Loucy (cell line): ENCODE measurements at regions not wholly inside any gene's neighbourhood (a gene's known extent, or its start where the extent isn't known, plus 50 kb on each side); places are given as distances from the start of the nearest gene placed in this dataset.

ENCODE experiments used
- H2AFZ ChIP-seq: fragments of 200-600 bp; sonication (generic); 2 replicates; pipeline ENCODE4 v1.6.0; 2016; ENCODE audit warnings: antibody characterized with exemption, mild to moderate bottlenecking, low read length, moderate library complexity
- H3F3A ChIP-seq: fragments of 200-600 bp; 2 replicates; pipeline ENCODE4 v1.6.0; 2016; ENCODE audit warnings: antibody characterized with exemption, low read depth, mild to moderate bottlenecking
- H3K27me3 ChIP-seq: fragments of 200-600 bp; sonication (generic); 2 replicates; pipeline ENCODE4 v1.6.1; 2014; ENCODE audit warnings: low read length, mild to moderate bottlenecking; ENCODE audit not compliant: insufficient read depth, poor library complexity, severe bottlenecking
- H3K36me3 ChIP-seq: fragments of 200-600 bp; sonication (generic); 2 replicates; pipeline ENCODE4 v1.6.1; 2016; ENCODE audit warnings: low read length; ENCODE audit not compliant: insufficient read depth
- H3K4me1 ChIP-seq: fragments of 200-600 bp; sonication (generic); 2 replicates; pipeline ENCODE4 v1.5.1; 2014; ENCODE audit warnings: low read length, mild to moderate bottlenecking; ENCODE audit not compliant: insufficient read depth, poor library complexity, severe bottlenecking
- H3K4me2 ChIP-seq: fragments of 200-600 bp; sonication (generic); 2 replicates; pipeline ENCODE4 v1.6.0; 2014; ENCODE audit warnings: antibody characterized with exemption, low read length, low read depth, mild to moderate bottlenecking; ENCODE audit not compliant: poor library complexity, severe bottlenecking
- H3K4me3 ChIP-seq: fragments of 200-600 bp; sonication (generic); 2 replicates; pipeline ENCODE4 v1.5.1; 2014; ENCODE audit warnings: low read length, mild to moderate bottlenecking, mixed read lengths; ENCODE audit not compliant: poor library complexity, severe bottlenecking
- H3K79me2 ChIP-seq: fragments of 200-600 bp; sonication (generic); 2 replicates; pipeline ENCODE4 v1.6.1; 2014; ENCODE audit warnings: low read length; ENCODE audit not compliant: insufficient read depth
- H3K9ac ChIP-seq: fragments of 200-600 bp; sonication (generic); 2 replicates; pipeline ENCODE4 v1.6.0; 2014; ENCODE audit warnings: mild to moderate bottlenecking, low read depth, low read length, moderate library complexity; ENCODE audit not compliant: poor library complexity, severe bottlenecking
- H3K9me2 ChIP-seq: fragments of 200-600 bp; sonication (generic); replicated peaks from 2 replicates; pipeline ENCODE4 v1.6.1; 2016; ENCODE audit warnings: low read depth, low read length, mixed read lengths
- H3K9me3 ChIP-seq: fragments of 200-600 bp; sonication (generic); 2 replicates; pipeline ENCODE4 v1.6.1; 2014; ENCODE audit warnings: mild to moderate bottlenecking, antibody characterized with exemption, low read length, low read depth; ENCODE audit not compliant: insufficient read depth
- H4K20me1 ChIP-seq: fragments of 200-600 bp; sonication (generic); 2 replicates; pipeline ENCODE4 v1.6.0; 2014; ENCODE audit warnings: antibody characterized with exemption, low read length, mild to moderate bottlenecking; ENCODE audit not compliant: insufficient read depth, poor library complexity, severe bottlenecking
- CTCF ChIP-seq: fragments of 200-600 bp; sonication (generic); conservative IDR thresholded peaks from 2 replicates; pipeline ENCODE4 v1.5.1; 2014; ENCODE audit warnings: mild to moderate bottlenecking, antibody characterized with exemption, low read length
- EZH2phosphoT487 ChIP-seq: fragments of 200-600 bp; IDR thresholded peaks from 2 replicates; pipeline ENCODE4 v1.6.1; 2018; ENCODE audit warnings: antibody characterized with exemption, mild to moderate bottlenecking, moderate library complexity, borderline replicate concordance

GRCh38 chr2:131753640-131754561, 226.2 kb downstream of the CCDC74A start:
- no peak overlapping the region for H3K9ac ChIP-seq
- H3F3A ChIP-seq, result no peaks in the 10 kb centered on the region
- H3K4me2 ChIP-seq, result no peak overlapping the region
- H3K9me3 ChIP-seq, result no peaks in the 10 kb centered on the region; the same call in 1 of the 2 replicates
- H3K9me2 ChIP-seq, result no peaks in the 10 kb centered on the region
- no peaks in the 10 kb centered on the region for H4K20me1 ChIP-seq
- no peaks in the 10 kb centered on the region for H3K36me3 ChIP-seq
- no peak overlapping the region for H3K4me3 ChIP-seq
- no peaks in the 10 kb centered on the region for H3K79me2 ChIP-seq
- no peaks in the 10 kb centered on the region for H3K4me1 ChIP-seq
- no peak overlapping the region for H2AFZ ChIP-seq
- no peak for TF ChIP-seq CTCF
- TF ChIP-seq EZH2phosphoT487, result no peak
- H3K27me3 ChIP-seq, result no peaks in the 10 kb centered on the region

- H3K27me3 ChIP-seq, result no peaks in the 10 kb centered on the region
Observed at GRCh38 chr2:131754929-131755720, 227.4 kb downstream of the CCDC74A start.

More at GRCh38 chr2:131754929-131755720, 227.4 kb downstream of the CCDC74A start:
- Histone ChIP-seq H3K4me1 (no peaks in the 10 kb centered on the region), H3K79me2 (no peaks in the 10 kb centered on the region), H3K9me2 (no peaks in the 10 kb centered on the region), H3K4me2 (no peak overlapping the region), H3K36me3 (no peaks in the 10 kb centered on the region), H3K4me3 (no peak overlapping the region), H3K9me3 (no peaks in the 10 kb centered on the region; the same call in 1 of the 2 replicates), H4K20me1 (no peaks in the 10 kb centered on the region), H2AFZ (no peak overlapping the region), H3F3A (no peaks in the 10 kb centered on the region), H3K9ac (no peak overlapping the region)
- TF ChIP-seq EZH2phosphoT487, result no peak
- no peak for TF ChIP-seq CTCF
